ENCODE measurements at regions not wholly inside any gene's neighbourhood (a gene's known extent, or its start where the extent isn't known, plus 50 kb on each side); places are given as distances from the start of the nearest gene placed in this dataset.

DNA sequence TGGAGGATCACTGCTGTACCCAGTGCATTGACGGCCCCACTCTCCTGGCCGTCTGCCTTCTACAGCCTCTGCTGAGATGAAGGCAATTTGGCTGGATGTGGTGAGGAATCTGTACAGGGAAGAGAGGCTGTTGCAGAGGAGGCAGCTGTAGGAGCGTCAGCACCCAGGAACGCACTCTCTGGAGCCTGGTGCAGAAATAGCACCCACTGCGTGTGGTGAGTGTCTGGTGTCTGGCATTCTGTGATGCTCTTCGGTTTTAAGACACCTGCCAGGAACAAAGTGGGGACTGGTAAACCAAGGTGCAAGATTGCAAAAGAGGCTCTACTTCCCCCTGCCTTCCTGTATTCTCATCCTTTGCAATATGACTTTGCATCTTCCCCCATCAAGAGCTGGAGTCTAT, 187.5 kb upstream of the SDK2 start:
- Histone ChIP-seq H3K4me3 (no peak overlapping the region), H3K27ac (no peak overlapping the region), H3K4me1 (no peaks in the 10 kb centered on the region), H3K36me3 (ENCODE audit: insufficient read depth in 1 of 2, low read depth in 1 of 2) (no peaks in the 10 kb centered on the region), H3K9me3 (no peaks in the 10 kb centered on the region), H3K27me3 (ENCODE audit: insufficient read depth in 3 of 3, low read length in 2 of 3) (peaks cover 0 to 19% (median 0%) of the 10 kb centered on the region in 3 donors)
- DNase-seq (no peak), ATAC-seq (no peak)
- intact Hi-C loops (cut with DNase I): no loop called here
- 84 to 90% (median 85%) methylated on average over 6 of the region's 6 CpGs for WGBS, 3 donors
- TF ChIP-seq, protein P1, sequence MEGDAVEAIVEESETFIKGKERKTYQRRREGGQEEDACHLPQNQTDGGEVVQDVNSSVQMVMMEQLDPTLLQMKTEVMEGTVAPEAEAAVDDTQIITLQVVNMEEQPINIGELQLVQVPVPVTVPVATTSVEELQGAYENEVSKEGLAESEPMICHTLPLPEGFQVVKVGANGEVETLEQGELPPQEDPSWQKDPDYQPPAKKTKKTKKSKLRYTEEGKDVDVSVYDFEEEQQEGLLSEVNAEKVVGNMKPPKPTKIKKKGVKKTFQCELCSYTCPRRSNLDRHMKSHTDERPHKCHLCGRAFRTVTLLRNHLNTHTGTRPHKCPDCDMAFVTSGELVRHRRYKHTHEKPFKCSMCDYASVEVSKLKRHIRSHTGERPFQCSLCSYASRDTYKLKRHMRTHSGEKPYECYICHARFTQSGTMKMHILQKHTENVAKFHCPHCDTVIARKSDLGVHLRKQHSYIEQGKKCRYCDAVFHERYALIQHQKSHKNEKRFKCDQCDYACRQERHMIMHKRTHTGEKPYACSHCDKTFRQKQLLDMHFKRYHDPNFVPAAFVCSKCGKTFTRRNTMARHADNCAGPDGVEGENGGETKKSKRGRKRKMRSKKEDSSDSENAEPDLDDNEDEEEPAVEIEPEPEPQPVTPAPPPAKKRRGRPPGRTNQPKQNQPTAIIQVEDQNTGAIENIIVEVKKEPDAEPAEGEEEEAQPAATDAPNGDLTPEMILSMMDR (IDR thresholded peaks at IDR 0.05): no peak

DNA sequence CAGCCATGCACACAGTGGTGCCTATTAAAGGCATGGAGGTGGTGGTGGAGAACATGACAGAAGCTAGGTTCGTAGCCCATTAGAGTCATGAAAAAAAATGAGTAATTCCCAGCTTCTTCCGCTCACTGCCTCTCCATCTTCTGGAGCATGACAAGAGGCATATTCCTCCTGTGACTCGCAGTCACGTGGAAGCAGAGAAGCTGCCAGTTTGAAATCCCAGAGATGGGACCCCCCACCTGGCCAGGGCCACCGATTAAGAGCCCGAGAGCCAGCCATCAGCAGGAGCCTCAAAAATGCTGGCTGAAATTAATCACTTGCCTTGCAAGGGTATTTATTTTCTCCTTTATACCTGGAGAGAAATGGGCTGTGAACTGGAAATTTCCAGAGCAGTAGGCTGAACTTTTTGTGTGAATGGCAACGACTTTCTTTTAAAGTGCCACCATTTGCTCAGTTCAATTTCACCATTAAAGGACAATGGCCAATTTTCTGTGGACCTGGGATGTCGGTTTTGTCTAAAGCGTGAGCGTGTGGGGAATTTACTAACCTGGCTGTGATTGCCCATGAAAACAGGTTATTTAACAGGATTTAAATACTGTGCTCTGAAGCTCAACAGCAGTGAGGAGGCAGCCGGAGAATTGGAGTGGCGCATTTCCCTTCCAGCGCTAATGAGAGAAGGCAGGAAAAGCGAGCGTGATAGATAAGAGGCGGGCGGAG, 189.7 kb upstream of the SDK2 start:
- intact Hi-C loops (cut with DNase I): no loop called here
- peaks cover 0 to 23% (median 0%) of the 10 kb centered on the region in 3 donors for H3K27me3 ChIP-seq (ENCODE audit: insufficient read depth in 3 of 3, low read length in 2 of 3)
- no peak overlapping the region for H3K4me3 ChIP-seq
- no peak for ATAC-seq
- H3K36me3 ChIP-seq (ENCODE audit: insufficient read depth in 1 of 2, low read depth in 1 of 2): no peaks in the 10 kb centered on the region
- H3K27ac ChIP-seq: no peak overlapping the region
- TF ChIP-seq, protein P1 (IDR thresholded peaks at IDR 0.05): no peak
- WGBS, 3 donors: 41 to 44% (median 44%) methylated on average over 17 of the region's 17 CpGs
- peak in 1 of 2 donors; percentile 23 for DNase-seq
- H3K9me3 ChIP-seq: no peaks in the 10 kb centered on the region
- no peaks in the 10 kb centered on the region for H3K4me1 ChIP-seq

DNA sequence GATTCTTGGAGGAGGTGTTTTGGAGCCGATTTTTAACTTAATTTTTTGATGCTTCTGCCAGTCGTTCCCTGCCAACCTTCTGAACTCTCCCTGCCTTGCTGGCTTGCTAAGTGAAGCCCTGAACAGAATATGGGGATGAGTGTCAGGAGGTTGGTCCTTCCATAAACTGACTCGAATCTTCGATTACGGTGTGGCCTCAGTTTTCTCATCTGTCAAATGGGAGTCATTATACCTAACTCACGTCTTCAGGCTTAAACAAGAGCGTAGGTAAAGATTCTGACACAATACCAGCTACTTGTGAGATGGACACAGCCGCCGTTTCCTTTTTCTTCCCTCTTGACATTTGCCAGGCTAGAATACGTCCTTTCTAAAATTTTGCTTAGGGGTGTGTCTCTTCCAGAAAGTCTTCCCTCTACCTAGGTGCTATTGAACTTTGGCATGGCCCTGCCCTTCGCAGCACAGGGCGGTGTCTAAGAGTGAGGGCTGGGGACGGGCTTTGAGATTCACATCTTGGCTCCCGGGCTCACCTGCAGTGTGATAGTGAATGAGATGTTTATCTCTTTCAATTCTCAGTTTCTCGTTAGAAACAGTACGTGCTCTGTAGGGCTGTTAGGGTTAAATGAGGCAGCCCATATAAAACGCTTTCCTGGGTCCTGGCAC, 190.6 kb upstream of the SDK2 start:
- H3K4me1 ChIP-seq: no peaks in the 10 kb centered on the region
- no peak overlapping the region for H3K4me3 ChIP-seq
- intact Hi-C loops (cut with DNase I): no loop called here
- WGBS, 3 donors: 74 to 76% (median 74%) methylated on average over 17 of the region's 17 CpGs
- DNase-seq: no peak
- ATAC-seq: no peak
- H3K27me3 ChIP-seq (ENCODE audit: insufficient read depth in 3 of 3, low read length in 2 of 3): peaks cover 0 to 23% (median 0%) of the 10 kb centered on the region in 3 donors
- H3K9me3 ChIP-seq: no peaks in the 10 kb centered on the region
- H3K27ac ChIP-seq: no peak overlapping the region
- TF ChIP-seq, protein P1 (IDR thresholded peaks at IDR 0.05): no peak
- H3K36me3 ChIP-seq (ENCODE audit: insufficient read depth in 1 of 2, low read depth in 1 of 2): no peaks in the 10 kb centered on the region

DNA sequence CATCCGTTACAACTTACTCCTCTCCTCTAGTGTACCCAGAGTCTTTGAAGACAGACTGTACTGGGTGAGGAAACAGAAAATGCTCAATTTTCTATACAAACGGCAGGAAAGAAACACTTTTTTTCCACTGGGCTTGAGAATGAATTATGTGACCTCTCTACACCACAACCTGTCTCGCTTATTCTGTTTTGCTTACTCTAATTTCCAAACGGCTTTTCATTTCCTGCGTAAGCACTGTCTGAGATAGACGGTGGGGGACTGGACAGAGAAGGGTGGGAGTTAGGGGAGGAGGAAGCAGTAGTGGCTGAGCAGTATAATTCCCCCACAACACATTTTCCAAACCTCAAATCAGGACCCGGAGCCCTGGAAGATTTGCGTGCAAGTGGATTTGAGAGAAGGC, 191.4 kb upstream of the SDK2 start:
- DNase-seq (no peak), ATAC-seq (no peak)
- no peaks in the 10 kb centered on the region for H3K9me3 ChIP-seq
- intact Hi-C loops (cut with DNase I): no loop called here
- H3K27me3 ChIP-seq (ENCODE audit: insufficient read depth in 3 of 3, low read length in 2 of 3): peaks cover 0 to 23% (median 0%) of the 10 kb centered on the region in 3 donors
- H3K36me3 ChIP-seq (ENCODE audit: insufficient read depth in 1 of 2, low read depth in 1 of 2): no peaks in the 10 kb centered on the region
- no peak overlapping the region for H3K4me3 ChIP-seq
- H3K4me1 ChIP-seq: no peaks in the 10 kb centered on the region
- WGBS, 3 donors: 17 to 23% (median 20%) methylated on average over 8 of the region's 8 CpGs
- TF ChIP-seq, protein P1 (IDR thresholded peaks at IDR 0.05): no peak
- H3K27ac ChIP-seq: no peak overlapping the region

All from psoas muscle (tissue), 7 donors.